HEK293 (cell line): ENCODE measurements at regions not wholly inside any gene's neighbourhood (a gene's known extent, or its start where the extent isn't known, plus 50 kb on each side); places are given as distances from the start of the nearest gene placed in this dataset.
"Not testable (repeated sequence)": the region's sequence is repeated elsewhere in the genome, so short reads cannot be mapped to it uniquely, and the experiment has no call there.

Experiments used
- CTCF ChIA-PET: fragments of 350-600 bp; formaldehyde crosslinking; extraction: SDS; loops from one replicate; lab custom pipeline; 2021; ENCODE audit warnings: antibody characterized with exemption; lab: Yijun Ruan, JAX
- POLR2A ChIA-PET: fragments of 300-600 bp; formaldehyde crosslinking; extraction: SDS; loops from one replicate; lab custom pipeline; 2020; ENCODE audit warnings: antibody characterized with exemption, inconsistent platforms; lab: Yijun Ruan, JAX
- H3K27ac ChIP-seq: fragments of 200-500 bp; sonication (Bioruptor generic); 2 replicates; pipeline ENCODE4 v1.5.1; 2014; ENCODE audit warnings: low read depth, low read length, control low read depth, inconsistent platforms; ENCODE audit errors: extremely low read depth
- H3K36me3 ChIP-seq, 2 experiments: fragments of 200-500 bp in 1 of 2; sonication (Bioruptor generic) in 1 of 2; 1 replicate in 1 of 2; 2 replicates in 1 of 2; pipeline ENCODE4 v1.5.1; 2014 to 2017; ENCODE audit warnings: inconsistent platforms in 2 of 2, low read length in 2 of 2; ENCODE audit not compliant: control insufficient read depth in 2 of 2, insufficient read depth in 1 of 2
- H3K4me1 ChIP-seq: fragments of 200-500 bp; sonication (Bioruptor generic); 2 replicates; pipeline ENCODE4 v1.5.1; 2014; ENCODE audit warnings: mild to moderate bottlenecking, low read length, inconsistent platforms; ENCODE audit not compliant: control insufficient read depth, insufficient read depth
- H3K4me3 ChIP-seq: 2 replicates; pipeline ENCODE4 v1.5.1; 2011; ENCODE audit warnings: low read depth, mild to moderate bottlenecking, control low read depth, low read length, moderate library complexity
- H3K9me3 ChIP-seq: fragments of 200-500 bp; sonication (Bioruptor generic); 2 replicates; pipeline ENCODE4 v1.5.1; 2014; ENCODE audit warnings: low read depth, low read length, inconsistent platforms; ENCODE audit not compliant: control insufficient read depth, insufficient read depth
- EGR2 ChIP-seq: fragments of 450-650 bp; formaldehyde crosslinking; IDR thresholded peaks from 2 replicates; pipeline ENCODE4 v1.5.1; 2016; ENCODE audit warnings: low read depth, missing biosample characterization, missing genetic modification characterization
- GLI2 ChIP-seq: fragments of 450-650 bp; formaldehyde crosslinking; IDR thresholded peaks from 2 replicates; pipeline ENCODE4; 2017; ENCODE audit warnings: missing biosample characterization, missing genetic modification characterization, low read depth, borderline replicate concordance
- OSR2 ChIP-seq: fragments of 450-650 bp; formaldehyde crosslinking; IDR thresholded peaks from 2 replicates; pipeline ENCODE4 v1.5.1; 2016; ENCODE audit warnings: missing biosample characterization, missing genetic modification characterization
- PRDM1 ChIP-seq: fragments of 450-650 bp; formaldehyde crosslinking; IDR thresholded peaks from 2 replicates; pipeline ENCODE4; 2016; ENCODE audit warnings: missing biosample characterization, missing genetic modification characterization
- SP7 ChIP-seq: fragments of 450-650 bp; formaldehyde crosslinking; IDR thresholded peaks from 2 replicates; pipeline ENCODE4 v1.5.1; 2016; ENCODE audit warnings: missing biosample characterization, missing genetic modification characterization
- ZBTB17 ChIP-seq: fragments of 450-650 bp; formaldehyde crosslinking; IDR thresholded peaks from 2 replicates; pipeline ENCODE4 v1.5.1; 2016; ENCODE audit warnings: missing biosample characterization, missing genetic modification characterization
- ZBTB8A ChIP-seq: fragments of 450-650 bp; formaldehyde crosslinking; IDR thresholded peaks from 2 replicates; pipeline ENCODE4 v1.5.1; 2016; ENCODE audit warnings: missing biosample characterization, missing genetic modification characterization
- ZFHX2 ChIP-seq: fragments of 450-650 bp; formaldehyde crosslinking; conservative IDR thresholded peaks from 2 replicates; pipeline ENCODE4 v1.5.1; 2016; ENCODE audit warnings: missing biosample characterization, missing genetic modification characterization
- ZIC2 ChIP-seq: fragments of 450-650 bp; formaldehyde crosslinking; IDR thresholded peaks from 2 replicates; pipeline ENCODE4 v1.5.1; 2016; ENCODE audit warnings: missing biosample characterization, missing genetic modification characterization
- ZNF146 ChIP-seq: fragments of 450-650 bp; formaldehyde crosslinking; IDR thresholded peaks from 2 replicates; pipeline ENCODE4 v1.5.1; 2016; ENCODE audit warnings: missing biosample characterization, missing genetic modification characterization
- ZNF670 ChIP-seq: fragments of 450-650 bp; formaldehyde crosslinking; IDR thresholded peaks from 2 replicates; pipeline ENCODE4 v1.5.1; 2016; ENCODE audit warnings: missing biosample characterization, missing genetic modification characterization, low read depth
- TF ChIP-seq, protein P1 (sequence below): fragments of 450-650 bp; formaldehyde crosslinking; IDR thresholded peaks from 2 replicates; pipeline ENCODE4 v1.5.1; 2016; ENCODE audit warnings: missing biosample characterization, missing genetic modification characterization
- TF ChIP-seq, protein P2 (sequence below): fragments of 450-650 bp; formaldehyde crosslinking; IDR thresholded peaks from 2 replicates; pipeline ENCODE4 v1.5.1; 2016; ENCODE audit warnings: missing biosample characterization, missing genetic modification characterization
- TF ChIP-seq, protein P3 (sequence below): fragments of 450-650 bp; formaldehyde crosslinking; optimal IDR thresholded peaks from 2 replicates; pipeline ENCODE3; 2016; ENCODE audit warnings: missing biosample characterization, mild to moderate bottlenecking, missing genetic modification characterization

DNA sequence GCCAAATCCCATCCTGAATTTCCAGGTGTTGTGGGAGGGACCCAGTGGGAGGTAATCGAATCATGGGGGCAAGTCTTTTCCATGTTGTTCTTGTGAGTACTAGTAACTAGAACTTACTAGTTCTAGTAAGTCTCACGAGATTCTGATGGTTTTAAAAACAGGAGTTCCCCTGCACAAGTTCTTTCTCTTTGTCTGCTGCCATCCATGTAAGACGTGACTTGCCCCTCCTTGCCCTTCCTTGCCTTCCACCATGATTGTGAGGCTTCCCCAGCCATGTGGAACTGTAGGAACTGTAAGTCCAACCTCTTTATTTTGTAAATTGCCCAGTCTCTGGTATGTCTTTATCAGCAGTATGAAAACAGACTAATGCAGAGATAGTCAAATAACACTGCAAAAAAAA, 122.7 kb upstream of the BEND6 start (continued):
- no peak for TF ChIP-seq OSR2 (tag by site-specific recombination)
- TF ChIP-seq ZNF670 = no peak
- TF ChIP-seq, protein P1, sequence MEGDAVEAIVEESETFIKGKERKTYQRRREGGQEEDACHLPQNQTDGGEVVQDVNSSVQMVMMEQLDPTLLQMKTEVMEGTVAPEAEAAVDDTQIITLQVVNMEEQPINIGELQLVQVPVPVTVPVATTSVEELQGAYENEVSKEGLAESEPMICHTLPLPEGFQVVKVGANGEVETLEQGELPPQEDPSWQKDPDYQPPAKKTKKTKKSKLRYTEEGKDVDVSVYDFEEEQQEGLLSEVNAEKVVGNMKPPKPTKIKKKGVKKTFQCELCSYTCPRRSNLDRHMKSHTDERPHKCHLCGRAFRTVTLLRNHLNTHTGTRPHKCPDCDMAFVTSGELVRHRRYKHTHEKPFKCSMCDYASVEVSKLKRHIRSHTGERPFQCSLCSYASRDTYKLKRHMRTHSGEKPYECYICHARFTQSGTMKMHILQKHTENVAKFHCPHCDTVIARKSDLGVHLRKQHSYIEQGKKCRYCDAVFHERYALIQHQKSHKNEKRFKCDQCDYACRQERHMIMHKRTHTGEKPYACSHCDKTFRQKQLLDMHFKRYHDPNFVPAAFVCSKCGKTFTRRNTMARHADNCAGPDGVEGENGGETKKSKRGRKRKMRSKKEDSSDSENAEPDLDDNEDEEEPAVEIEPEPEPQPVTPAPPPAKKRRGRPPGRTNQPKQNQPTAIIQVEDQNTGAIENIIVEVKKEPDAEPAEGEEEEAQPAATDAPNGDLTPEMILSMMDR (tag by site-specific recombination) = no peak
- TF ChIP-seq, protein P2, sequence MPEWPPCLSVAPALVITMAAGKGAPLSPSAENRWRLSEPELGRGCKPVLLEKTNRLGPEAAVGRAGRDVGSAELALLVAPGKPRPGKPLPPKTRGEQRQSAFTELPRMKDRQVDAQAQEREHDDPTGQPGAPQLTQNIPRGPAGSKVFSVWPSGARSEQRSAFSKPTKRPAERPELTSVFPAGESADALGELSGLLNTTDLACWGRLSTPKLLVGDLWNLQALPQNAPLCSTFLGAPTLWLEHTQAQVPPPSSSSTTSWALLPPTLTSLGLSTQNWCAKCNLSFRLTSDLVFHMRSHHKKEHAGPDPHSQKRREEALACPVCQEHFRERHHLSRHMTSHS = no peak

DNA sequence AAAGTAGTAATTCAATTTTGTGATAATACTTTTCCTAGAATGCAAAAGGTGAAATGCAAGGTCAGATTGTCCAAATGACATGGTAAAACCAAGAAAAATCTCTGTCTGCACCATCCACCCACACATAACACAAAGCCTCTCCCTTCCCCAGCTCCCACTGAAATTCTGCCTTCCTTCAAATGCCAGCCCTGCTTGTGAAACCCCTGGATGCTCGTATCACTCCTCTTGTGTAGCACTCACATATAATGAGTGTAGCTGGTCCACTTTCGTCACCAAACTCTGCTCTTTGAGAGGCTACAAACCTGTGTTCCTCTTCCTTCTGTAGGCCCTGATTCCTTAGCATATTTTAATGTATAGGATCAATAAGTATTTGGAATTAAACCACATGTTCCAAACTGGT, 123.6 kb upstream of the BEND6 start:
- H3K4me3 ChIP-seq = no peak overlapping the region
- peaks cover 4% of the 10 kb centered on the region; the same call in 1 of the 2 replicates for H3K4me1 ChIP-seq
- H3K36me3 ChIP-seq = no peaks in the 10 kb centered on the region
- no peaks in the 10 kb centered on the region for H3K9me3 ChIP-seq
- TF ChIP-seq ZBTB8A (tag by site-specific recombination) = no peak
- peak; percentile 48 for TF ChIP-seq ZFHX2 (tag by site-specific recombination)
- TF ChIP-seq SP7 (tag by site-specific recombination) = no peak
- no peak for TF ChIP-seq OSR2 (tag by site-specific recombination)
- TF ChIP-seq EGR2 (tag by site-specific recombination) = 0 out of 2 replicates have a peak, but pooled peaks have one; percentile 25
- H3K27ac ChIP-seq = no peak overlapping the region
- ChIA-PET POLR2A (no interaction called here), CTCF (no interaction called here)

DNA sequence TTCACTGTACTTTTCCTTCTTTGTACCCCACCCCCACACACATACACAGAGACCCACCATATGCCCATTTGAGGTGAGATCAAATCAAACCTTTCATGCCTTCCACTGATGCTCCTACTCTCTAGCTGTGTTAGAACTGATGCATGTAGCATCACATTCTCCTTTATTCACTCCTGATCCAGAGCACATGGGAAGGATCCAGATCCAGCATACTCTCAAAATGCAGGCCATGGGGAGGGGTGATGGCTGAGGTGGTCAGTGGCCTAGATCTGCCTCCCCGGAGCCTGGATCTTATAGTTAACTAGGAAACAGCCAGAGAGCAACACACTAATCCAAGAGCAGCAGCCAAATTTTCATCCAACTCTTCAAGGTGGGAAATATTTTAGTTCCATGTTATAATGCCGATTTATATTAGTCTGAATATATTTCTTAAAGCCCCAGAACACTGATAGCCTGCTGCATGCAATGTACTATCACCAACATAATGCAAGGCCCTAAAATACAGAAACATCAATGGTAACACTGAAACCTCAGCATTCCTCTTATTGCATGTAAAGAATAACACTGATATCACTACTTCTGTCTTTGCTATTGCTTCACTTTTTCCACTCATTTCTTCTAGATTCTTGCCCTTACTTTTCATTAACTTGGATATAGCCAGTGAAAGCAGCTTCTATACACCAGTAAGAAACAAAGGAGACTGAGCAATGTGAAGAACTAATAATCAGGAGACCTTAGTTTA, 126.8 kb upstream of the BEND6 start:
- Histone ChIP-seq H3K27ac (no peak overlapping the region), H3K4me1 (peaks cover 13% of the 10 kb centered on the region), H3K36me3 (no peaks in the 10 kb centered on the region; a peak in 1 of 3 replicates), H3K9me3 (no peaks in the 10 kb centered on the region), H3K4me3 (no peak overlapping the region)
- ChIA-PET CTCF (interaction anchor here (0.7 to 1.7 kb wide), 3 partner anchors 14 to 600 kb away, joined by 4 read pairs; no protein-coding TSS in a partner anchor), POLR2A (interaction anchor here (0.6 to 0.7 kb wide), 2 partner anchors 412 to 476 kb away, joined by 5 to 6 read pairs; no protein-coding TSS in a partner anchor)
- TF ChIP-seq ZBTB17 (tag by site-specific recombination) (peak; percentile 30; the same call in 1 of the 2 replicates), ZNF146 (tag by site-specific recombination) (no peak), GLI2 (no peak), ZIC2 (tag by site-specific recombination) (no peak), PRDM1 (tag by site-specific recombination) (peak; percentile 42)
- TF ChIP-seq, protein P3, sequence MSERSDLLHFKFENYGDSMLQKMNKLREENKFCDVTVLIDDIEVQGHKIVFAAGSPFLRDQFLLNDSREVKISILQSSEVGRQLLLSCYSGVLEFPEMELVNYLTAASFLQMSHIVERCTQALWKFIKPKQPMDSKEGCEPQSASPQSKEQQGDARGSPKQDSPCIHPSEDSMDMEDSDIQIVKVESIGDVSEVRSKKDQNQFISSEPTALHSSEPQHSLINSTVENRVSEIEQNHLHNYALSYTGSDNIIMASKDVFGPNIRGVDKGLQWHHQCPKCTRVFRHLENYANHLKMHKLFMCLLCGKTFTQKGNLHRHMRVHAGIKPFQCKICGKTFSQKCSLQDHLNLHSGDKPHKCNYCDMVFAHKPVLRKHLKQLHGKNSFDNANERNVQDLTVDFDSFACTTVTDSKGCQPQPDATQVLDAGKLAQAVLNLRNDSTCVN (tag by site-specific recombination) = no peak

DNA sequence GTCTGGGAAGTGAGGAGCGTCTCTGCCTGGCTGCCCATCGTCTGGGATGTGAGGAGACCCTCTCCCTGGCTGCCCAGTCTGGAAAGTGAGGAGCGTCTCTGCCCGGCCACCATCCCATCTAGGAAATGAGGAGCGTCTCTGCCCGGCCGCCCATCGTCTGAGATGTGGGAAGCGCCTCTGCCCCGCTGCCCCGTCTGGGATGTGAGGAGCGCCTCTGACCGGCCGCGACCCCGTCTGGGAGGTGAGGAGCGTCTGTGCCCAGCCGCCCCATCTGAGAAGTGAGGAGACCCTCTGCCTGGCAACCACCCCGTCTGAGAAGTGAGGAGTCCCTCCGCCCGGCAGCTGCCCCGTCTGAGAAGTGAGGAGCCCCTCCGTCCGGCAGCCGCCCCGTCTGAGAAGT, 130.5 kb upstream of the BEND6 start:
- POLR2A ChIA-PET, H3K9me3 ChIP-seq, CTCF ChIA-PET, H3K36me3 ChIP-seq, H3K4me3 ChIP-seq, H3K27ac ChIP-seq: not testable (repeated sequence)
- peaks cover 28% of the 10 kb centered on the region for H3K4me1 ChIP-seq
